K562 (cell line): ENCODE measurements at regions not wholly inside any gene's neighbourhood (a gene's known extent, or its start where the extent isn't known, plus 50 kb on each side); places are given as distances from the start of the nearest gene placed in this dataset.

Experiments used
- CBX3 ChIP-seq, 2 experiments: IDR thresholded peaks; 1 replicate in 1 of 2; 2 replicates in 1 of 2; pipeline ENCODE4 v1.6.1; 2012; ENCODE audit warnings: inconsistent platforms in 2 of 2, low read length in 2 of 2, borderline replicate concordance in 1 of 2, control low read depth in 1 of 2
- ZNF644 ChIP-seq: fragments of 200-800 bp; sonication (Bioruptor generic); IDR thresholded peaks from 2 replicates; pipeline ENCODE4 v1.6.1; 2016; ENCODE audit warnings: low read depth, missing genetic modification characterization, missing compliant biosample characterization

DNA sequence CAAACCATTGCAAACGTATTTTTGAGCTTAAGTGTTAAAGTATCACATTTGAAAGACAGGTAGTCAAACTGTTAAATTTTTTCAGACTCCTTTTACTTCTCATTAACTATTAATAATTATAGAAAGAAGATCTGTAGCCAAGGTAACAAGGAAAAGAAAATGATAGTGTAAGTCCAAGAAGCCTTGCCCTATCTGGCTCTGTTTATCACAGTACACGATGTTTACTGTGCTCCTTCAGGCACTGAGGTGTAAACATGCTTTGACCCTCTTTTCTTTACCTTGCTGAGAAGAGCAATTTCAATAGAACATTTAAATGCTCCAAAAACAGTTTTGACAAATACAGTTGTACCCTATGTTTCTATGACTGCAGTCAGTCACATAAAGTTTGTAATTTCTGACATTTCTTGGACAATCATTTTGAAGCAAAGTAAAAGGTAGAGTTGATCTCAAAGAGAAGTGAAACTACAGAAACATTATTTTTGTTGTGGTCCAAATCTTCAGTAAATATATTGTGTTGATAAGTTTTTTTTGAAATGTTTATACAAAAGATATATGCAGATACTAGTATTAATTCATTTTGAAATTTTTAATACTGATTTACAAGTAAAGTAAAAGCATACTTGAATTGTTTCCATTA lies 152.6 kb upstream of the KYNU start:
- TF ChIP-seq CBX3 (IDR thresholded peaks at IDR 0.05; ENCODE audit: borderline replicate concordance in 1 of 2, low read length in 2 of 2) (no peak), ZNF644 (tag) (no peak)
